Astrocyte (in vitro differentiated cells and primary cell): ENCODE measurements at regions not wholly inside any gene's neighbourhood (a gene's known extent, or its start where the extent isn't known, plus 50 kb on each side); places are given as distances from the start of the nearest gene placed in this dataset.

Source experiments
- DNase-seq: peaks from one replicate; pipeline ENCODE4 v3.0.0-alpha.2; 2010; ENCODE audit warnings: low read depth
- FAIRE-seq: peaks from 2 replicates; lab custom pipeline; 2011; peaks lifted over from hg19 to GRCh38; lab: Jason Lieb, UNC
- H2AFZ ChIP-seq: 2 replicates; pipeline ENCODE4 v1.6.0; 2012; ENCODE audit warnings: low read depth, low read length, inconsistent platforms
- H3K27ac ChIP-seq: 2 replicates; pipeline ENCODE4 v1.5.1; 2011; ENCODE audit warnings: low read depth, low read length, inconsistent platforms
- H3K27me3 ChIP-seq: 2 replicates; pipeline ENCODE4 v1.6.0; 2011; ENCODE audit warnings: low read length, inconsistent platforms; ENCODE audit not compliant: insufficient read depth
- H3K36me3 ChIP-seq: 2 replicates; pipeline ENCODE4 v1.5.1; 2011; ENCODE audit warnings: low read length, inconsistent platforms; ENCODE audit not compliant: insufficient read depth
- H3K4me1 ChIP-seq: 2 replicates; pipeline ENCODE4 v1.5.1; 2011; ENCODE audit warnings: low read length, inconsistent platforms; ENCODE audit not compliant: insufficient read depth
- H3K4me2 ChIP-seq: 2 replicates; pipeline ENCODE4 v1.6.0; 2012; ENCODE audit warnings: low read length, inconsistent platforms
- H3K4me3 ChIP-seq: 2 replicates; pipeline ENCODE4 v1.5.1; 2011; ENCODE audit warnings: low read depth, mild to moderate bottlenecking, low read length, inconsistent platforms; ENCODE audit not compliant: insufficient read depth
- H3K79me2 ChIP-seq: 2 replicates; pipeline ENCODE4 v1.6.0; 2012; ENCODE audit warnings: mild to moderate bottlenecking, low read length, inconsistent platforms; ENCODE audit not compliant: insufficient read depth
- H3K9ac ChIP-seq: 2 replicates; pipeline ENCODE4 v1.6.0; 2012; ENCODE audit warnings: mild to moderate bottlenecking, low read length, inconsistent platforms
- H3K9me3 ChIP-seq: 2 replicates; pipeline ENCODE4 v1.5.1; 2012; ENCODE audit warnings: low read depth, mild to moderate bottlenecking, low read length, inconsistent platforms; ENCODE audit not compliant: insufficient read depth
- H4K20me1 ChIP-seq: 2 replicates; pipeline ENCODE4 v1.6.0; 2012; ENCODE audit warnings: low read length, inconsistent platforms; ENCODE audit not compliant: insufficient read depth
- H3K27ac Mint-ChIP-seq: one replicate; pipeline ENCODE4 v1.8.0; 2021; ENCODE audit warnings: mild to moderate bottlenecking, mixed read lengths; ENCODE audit not compliant: unreplicated experiment
- H3K27me3 Mint-ChIP-seq: one replicate; pipeline ENCODE4 v1.8.0; 2021; ENCODE audit warnings: low read depth, mixed read lengths; ENCODE audit not compliant: unreplicated experiment
- H3K36me3 Mint-ChIP-seq: one replicate; pipeline ENCODE4 v1.8.0; 2021; ENCODE audit warnings: low read depth, mixed read lengths; ENCODE audit not compliant: unreplicated experiment
- H3K4me1 Mint-ChIP-seq: one replicate; pipeline ENCODE4 v1.8.0; 2021; ENCODE audit warnings: low read depth, mixed read lengths; ENCODE audit not compliant: unreplicated experiment
- H3K4me3 Mint-ChIP-seq: one replicate; pipeline ENCODE4 v1.8.0; 2021; ENCODE audit warnings: mild to moderate bottlenecking, moderate library complexity, mixed read lengths; ENCODE audit not compliant: unreplicated experiment
- H3K9me3 Mint-ChIP-seq: one replicate; pipeline ENCODE4 v1.8.0; 2021; ENCODE audit warnings: mild to moderate bottlenecking, mixed read lengths; ENCODE audit not compliant: unreplicated experiment
- TF ChIP-seq, protein P1 (sequence below): IDR thresholded peaks from 2 replicates; pipeline ENCODE4 v1.5.1; 2011; ENCODE audit warnings: low read depth, mild to moderate bottlenecking, inconsistent platforms, low read length, moderate library complexity; ENCODE audit not compliant: insufficient read depth

- Histone ChIP-seq H2AFZ (no peak overlapping the region), H3K9ac (no peak overlapping the region), H3K27me3 (no peaks in the 10 kb centered on the region), H3K36me3 (no peaks in the 10 kb centered on the region), H3K27ac (no peak overlapping the region), H3K9me3 (no peaks in the 10 kb centered on the region), H4K20me1 (no peaks in the 10 kb centered on the region), H3K4me2 (no peak overlapping the region), H3K4me3 (no peak overlapping the region), H3K79me2 (no peaks in the 10 kb centered on the region), H3K4me1 (no peaks in the 10 kb centered on the region)
- DNase-seq (no peak), FAIRE-seq (no peak)
- no peaks in the 10 kb centered on the region for H3K36me3 Mint-ChIP-seq
- no peaks in the 10 kb centered on the region for H3K9me3 Mint-ChIP-seq
- no peak overlapping the region for H3K27ac Mint-ChIP-seq
- TF ChIP-seq, protein P1, sequence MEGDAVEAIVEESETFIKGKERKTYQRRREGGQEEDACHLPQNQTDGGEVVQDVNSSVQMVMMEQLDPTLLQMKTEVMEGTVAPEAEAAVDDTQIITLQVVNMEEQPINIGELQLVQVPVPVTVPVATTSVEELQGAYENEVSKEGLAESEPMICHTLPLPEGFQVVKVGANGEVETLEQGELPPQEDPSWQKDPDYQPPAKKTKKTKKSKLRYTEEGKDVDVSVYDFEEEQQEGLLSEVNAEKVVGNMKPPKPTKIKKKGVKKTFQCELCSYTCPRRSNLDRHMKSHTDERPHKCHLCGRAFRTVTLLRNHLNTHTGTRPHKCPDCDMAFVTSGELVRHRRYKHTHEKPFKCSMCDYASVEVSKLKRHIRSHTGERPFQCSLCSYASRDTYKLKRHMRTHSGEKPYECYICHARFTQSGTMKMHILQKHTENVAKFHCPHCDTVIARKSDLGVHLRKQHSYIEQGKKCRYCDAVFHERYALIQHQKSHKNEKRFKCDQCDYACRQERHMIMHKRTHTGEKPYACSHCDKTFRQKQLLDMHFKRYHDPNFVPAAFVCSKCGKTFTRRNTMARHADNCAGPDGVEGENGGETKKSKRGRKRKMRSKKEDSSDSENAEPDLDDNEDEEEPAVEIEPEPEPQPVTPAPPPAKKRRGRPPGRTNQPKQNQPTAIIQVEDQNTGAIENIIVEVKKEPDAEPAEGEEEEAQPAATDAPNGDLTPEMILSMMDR, result no peak
- peaks cover 6% of the 10 kb centered on the region for H3K27me3 Mint-ChIP-seq
- no peak overlapping the region for H3K4me3 Mint-ChIP-seq
- H3K4me1 Mint-ChIP-seq, result no peaks in the 10 kb centered on the region
Observed at GRCh38 chr18:50509012-50509411, 50.9 kb upstream of the MAPK4 start.
